ENCODE measurements at regions not wholly inside any gene's neighbourhood (a gene's known extent, or its start where the extent isn't known, plus 50 kb on each side); places are given as distances from the start of the nearest gene placed in this dataset.

GRCh38 chr19:30891051-30891450 lies 458.2 kb downstream of the TSHZ3 start:
- TF ChIP-seq ATF1 (CRISPR knock-in tag; IDR thresholded peaks at IDR 0.05) (no peak), CTCF (IDR thresholded peaks at IDR 0.05) (no peak), USF2 (CRISPR knock-in tag; IDR thresholded peaks at IDR 0.05) (no peak), TCF7 (CRISPR knock-in tag; IDR thresholded peaks at IDR 0.05; ENCODE audit: low read depth) (no peak), IRF2 (CRISPR knock-in tag; IDR thresholded peaks at IDR 0.05; ENCODE audit: borderline replicate concordance, low read depth) (no peak), ATF2 (CRISPR knock-in tag; IDR thresholded peaks at IDR 0.05; ENCODE audit: borderline replicate concordance, low read depth) (no peak), ZNF423 (CRISPR knock-in tag; IDR thresholded peaks at IDR 0.05) (no peak), ZNF532 (CRISPR knock-in tag; IDR thresholded peaks at IDR 0.05; ENCODE audit: borderline replicate concordance) (no peak), ZSCAN18 (CRISPR knock-in tag; IDR thresholded peaks at IDR 0.05) (no peak)
